T-helper 2 cell (primary cell): ENCODE measurements at regions not wholly inside any gene's neighbourhood (a gene's known extent, or its start where the extent isn't known, plus 50 kb on each side); places are given as distances from the start of the nearest gene placed in this dataset.
A peak's percentile ranks its signal among the peaks of the same experiment; 100 is the strongest.

Experiments
- DNase-seq, 5 experiments: peaks; one replicate each; pipeline versions ENCODE4 v3.0.0 to v3.0.0-alpha.2; 2012 to 2022

DNA sequence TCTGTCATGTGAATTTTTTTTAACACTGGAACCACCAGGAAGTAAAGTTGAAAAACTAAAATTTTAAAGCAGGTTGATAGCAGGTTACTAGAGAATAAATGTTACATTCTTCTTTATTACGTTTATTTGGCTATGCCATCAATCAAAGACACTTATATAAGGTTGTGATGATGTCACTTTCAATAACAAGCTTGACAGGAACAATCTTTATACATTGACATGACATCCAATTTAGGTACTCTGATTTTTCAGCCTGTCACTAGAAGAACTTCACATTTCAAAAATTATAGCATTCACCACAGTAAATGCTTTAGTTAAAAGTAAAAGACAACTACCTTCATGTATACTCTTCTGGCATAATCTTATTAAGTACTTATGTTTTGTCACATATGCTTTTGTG lies 696.8 kb upstream of the NCAM2 start:
- no peak for DNase-seq

DNA sequence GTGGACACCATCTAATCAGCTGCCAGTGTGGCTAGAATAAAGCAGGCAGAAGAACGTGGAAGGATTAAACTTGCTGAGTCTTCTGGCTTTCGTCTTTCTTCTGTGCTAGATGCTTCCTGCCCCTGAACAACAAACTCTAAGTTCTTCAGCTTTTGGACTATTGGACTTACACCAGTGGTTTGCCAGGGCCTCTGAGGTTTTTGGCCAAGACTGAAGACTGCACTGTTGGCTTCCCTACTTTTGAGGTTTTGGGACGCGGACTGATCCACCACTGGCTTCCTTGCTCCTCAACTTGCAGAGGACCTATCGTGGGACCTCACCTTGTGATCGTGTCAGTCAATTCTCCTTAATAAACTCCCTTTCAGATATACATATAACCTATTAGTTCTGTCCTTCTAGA lies 696.1 kb upstream of the NCAM2 start:
- DNase-seq = no peak

- DNase-seq = no peak
Observed at GRCh38 chr21:20306836-20307235, 691.4 kb upstream of the NCAM2 start.

DNA sequence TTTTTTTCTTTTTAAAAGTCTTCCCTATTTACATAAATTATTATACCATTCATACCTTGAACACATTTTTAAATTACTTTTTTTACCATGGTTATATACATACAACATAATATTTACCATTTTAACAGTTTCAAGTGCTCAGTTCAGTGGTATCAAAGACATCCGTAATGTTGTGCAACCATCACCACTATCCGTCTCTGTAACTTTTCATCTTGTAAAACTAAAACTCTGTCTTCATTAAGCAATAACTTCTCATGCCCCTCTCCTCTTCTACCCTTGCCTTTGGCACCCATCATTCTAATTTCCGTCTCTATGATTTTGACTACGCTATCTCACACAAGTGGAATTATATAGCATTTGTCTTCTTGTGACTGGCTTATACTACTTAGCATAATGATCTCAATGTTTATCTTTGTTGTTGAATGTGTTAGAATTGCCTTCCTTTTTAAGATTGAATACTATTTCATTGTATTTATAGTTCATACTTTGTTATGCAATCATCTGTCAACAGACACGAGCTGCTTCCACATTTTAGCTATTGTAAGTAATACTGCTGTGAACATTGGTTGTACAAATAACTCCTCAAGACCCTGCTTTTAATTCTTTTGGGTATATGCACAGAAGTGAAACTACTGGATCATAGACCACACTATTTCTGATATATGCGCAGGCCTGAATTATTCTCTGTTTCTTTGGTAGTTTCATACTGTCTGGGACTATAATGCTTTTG lies 689.5 kb upstream of the NCAM2 start:
- no peak for DNase-seq

- DNase-seq = no peak
Observed at GRCh38 chr21:20311234-20311787, 686.9 kb upstream of the NCAM2 start.

DNA sequence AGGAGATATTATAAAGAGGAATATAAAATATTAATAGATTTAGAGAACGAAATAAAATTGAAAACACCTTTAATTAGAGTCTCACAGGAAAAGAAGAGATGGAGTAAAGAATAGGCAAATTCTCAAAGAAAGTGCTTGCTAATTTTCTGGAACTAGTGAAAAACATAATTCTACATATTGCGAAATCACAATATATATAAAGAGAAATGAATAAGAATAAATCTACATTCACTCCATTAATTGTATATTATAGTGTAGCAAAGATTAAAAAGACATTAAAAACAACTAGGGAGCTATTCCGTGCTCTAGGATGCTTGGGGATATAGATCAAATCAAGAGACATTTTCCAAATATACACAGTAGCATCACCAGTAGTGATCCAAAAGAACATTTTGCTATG lies 685.2 kb upstream of the NCAM2 start:
- no peak for DNase-seq

- no peak for DNase-seq
Observed at GRCh38 chr21:20315042-20315441, 683.2 kb upstream of the NCAM2 start.

GRCh38 chr21:20329636-20330035 lies 668.6 kb upstream of the NCAM2 start:
- DNase-seq = no peak

DNA sequence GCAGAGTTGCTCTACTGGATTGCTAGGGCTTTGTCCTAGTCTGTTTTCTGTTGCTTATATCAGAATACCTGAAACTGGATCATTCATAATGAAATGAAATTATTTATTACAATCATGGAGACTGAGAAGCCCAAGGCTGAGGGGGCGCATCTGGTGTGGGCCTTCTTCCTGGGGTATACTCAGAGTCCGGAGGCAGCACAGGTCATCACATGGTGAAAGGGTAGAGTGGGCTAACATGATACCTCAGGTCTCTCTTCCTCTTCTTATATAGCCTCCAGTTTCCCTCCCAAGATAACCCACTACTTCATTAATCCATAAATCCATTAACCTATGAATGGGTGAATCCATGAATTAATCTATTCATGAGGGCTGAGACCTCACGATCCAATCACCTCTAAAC lies 667.6 kb upstream of the NCAM2 start:
- DNase-seq = no peak

- DNase-seq = no peak
Observed at GRCh38 chr21:20334585-20334984, 663.6 kb upstream of the NCAM2 start.

DNA sequence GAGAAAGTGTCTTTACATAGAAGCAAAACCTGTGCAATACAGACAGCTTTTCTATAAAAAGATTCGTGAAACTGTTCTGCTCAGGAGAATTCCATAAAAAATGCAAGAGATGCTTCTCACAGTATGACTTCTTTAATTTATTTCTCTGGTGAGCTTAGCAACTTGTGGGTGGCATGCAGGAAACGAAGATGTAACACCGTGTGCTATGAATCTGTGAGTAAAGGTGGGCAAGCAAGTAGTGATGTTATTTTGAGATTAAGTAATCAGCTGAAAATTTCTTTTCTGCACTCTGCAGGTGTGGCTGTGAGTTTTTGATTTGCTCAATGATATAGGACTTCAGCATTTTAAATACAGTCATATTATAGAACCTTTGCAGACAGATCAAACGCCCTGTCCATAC lies 656.8 kb upstream of the NCAM2 start:
- DNase-seq = no peak

DNA sequence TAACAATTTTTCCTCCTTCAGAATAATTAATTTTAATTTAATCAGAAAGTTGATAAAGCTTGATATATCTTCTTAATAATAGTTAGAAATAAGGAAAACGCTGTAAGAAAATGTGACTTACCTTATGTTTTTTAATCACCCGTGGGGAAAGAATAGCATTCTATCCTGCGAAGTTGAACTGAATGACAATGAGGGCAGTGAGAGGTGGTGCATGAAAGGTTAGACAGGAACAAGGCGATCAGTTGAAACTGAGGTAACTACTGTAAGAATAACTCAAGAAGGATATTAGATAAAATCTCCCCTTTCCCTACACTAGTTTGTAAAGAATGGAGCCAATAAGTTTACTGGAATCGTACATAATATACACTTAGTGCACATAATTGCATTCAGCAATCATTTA lies 655.0 kb upstream of the NCAM2 start:
- no peak for DNase-seq

GRCh38 chr21:20351138-20351537 lies 647.1 kb upstream of the NCAM2 start:
- no peak for DNase-seq

GRCh38 chr21:20353351-20353750 lies 644.9 kb upstream of the NCAM2 start:
- DNase-seq = no peak

GRCh38 chr21:20373031-20373430 lies 625.2 kb upstream of the NCAM2 start:
- DNase-seq = no peak

GRCh38 chr21:20377250-20377649 lies 621.0 kb upstream of the NCAM2 start:
- no peak for DNase-seq

DNA sequence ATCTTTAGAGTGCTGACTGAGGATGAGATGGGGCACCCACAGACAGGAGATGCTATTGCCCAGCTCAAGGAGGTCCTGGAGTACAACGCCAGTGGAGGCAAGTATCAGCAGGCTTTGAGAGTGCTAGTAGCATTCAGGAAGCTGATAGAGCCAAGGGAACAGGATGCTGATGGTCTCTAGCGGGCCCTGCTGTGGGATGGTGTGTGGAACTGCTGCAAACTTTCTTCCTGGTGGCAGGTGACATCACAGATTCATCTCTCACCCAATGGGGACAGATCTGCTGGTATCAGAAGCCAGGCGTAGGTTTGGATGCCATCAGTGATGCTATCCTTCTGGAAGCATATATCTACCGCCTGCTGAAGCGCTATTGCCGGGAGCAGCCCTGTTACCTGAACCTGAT lies 609.8 kb upstream of the NCAM2 start:
- no peak for DNase-seq

DNA sequence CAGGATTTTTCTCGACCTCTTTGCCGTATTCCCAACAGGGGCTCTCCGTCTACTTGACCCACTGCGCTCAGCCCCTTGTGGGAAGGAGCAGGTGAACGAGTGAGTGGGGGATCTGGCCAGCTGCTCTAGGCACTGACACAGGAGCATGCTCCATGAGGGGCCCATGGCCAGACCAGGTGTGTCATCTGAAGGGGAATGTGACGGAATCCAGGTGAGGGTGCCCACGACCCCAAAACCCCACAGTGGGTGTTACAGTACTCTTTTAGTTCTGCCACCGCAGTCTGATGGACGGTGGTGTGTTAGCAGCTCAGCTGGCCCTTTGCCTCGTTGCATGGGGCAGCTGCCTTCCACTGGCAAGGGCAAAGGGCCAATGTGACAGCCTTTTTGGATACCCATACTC lies 601.4 kb upstream of the NCAM2 start:
- DNase-seq = peak in 1 of 5 experiments; percentile 3

DNA sequence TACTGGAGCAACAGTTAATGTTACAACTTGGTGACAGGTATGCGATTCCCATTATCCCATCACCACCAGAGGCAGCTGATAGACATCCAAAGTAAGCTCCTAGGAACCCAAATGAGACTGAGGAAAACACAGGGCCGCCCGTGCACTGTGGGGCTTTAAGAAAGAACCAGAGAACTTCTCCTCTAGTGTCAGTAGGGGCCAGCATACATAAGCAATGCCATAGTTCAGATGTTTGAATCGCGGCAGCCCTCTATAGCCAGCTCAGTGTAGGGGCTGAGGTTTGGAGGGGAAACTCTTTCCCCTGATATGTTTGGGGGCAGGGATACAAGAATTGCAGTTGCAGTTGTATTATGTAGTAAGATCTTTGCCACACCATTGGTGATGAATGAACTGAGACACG lies 593.3 kb upstream of the NCAM2 start:
- DNase-seq = no peak

DNA sequence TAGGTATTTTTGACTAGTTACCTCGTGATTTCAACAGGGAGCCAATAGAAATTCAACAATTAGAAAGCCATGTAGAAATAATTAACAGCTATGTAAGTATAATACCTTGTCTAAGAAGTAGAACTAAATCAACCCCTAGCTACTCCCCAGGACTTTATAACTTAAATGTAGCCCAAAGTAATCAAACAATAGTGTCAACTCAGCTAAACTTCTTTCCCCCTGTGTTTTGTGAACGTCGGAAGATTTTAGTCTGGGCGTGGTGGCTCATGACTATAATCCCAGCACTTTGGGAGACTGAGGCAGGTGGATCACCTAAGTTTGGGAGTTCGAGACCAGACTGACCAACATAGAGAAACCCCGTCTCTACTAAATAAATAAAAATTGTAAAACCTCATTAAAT lies 579.9 kb upstream of the NCAM2 start:
- DNase-seq = no peak

GRCh38 chr21:20419772-20420171 lies 578.4 kb upstream of the NCAM2 start:
- DNase-seq = no peak

DNA sequence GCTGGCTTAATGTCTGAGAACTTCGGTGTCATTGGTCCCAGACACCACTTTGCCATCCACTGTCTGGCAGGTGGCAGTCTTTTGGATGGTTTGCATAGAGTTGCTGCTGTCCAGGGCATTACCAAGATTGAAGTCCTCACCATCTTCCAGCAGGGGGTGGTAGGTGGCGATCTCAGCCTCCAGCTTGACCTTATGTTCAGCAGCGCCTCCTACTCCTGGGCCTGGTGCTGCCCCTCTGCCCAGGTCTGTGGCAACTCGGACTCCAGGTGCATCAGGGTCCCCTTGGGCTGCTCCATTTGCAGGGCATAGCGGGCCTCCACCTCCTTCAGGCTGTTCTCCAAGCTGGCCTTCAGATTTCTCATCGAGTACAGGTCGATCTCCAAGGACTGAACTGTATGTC lies 573.3 kb upstream of the NCAM2 start:
- DNase-seq = no peak

- DNase-seq = no peak
Observed at GRCh38 chr21:20425856-20426255, 572.4 kb upstream of the NCAM2 start.

DNA sequence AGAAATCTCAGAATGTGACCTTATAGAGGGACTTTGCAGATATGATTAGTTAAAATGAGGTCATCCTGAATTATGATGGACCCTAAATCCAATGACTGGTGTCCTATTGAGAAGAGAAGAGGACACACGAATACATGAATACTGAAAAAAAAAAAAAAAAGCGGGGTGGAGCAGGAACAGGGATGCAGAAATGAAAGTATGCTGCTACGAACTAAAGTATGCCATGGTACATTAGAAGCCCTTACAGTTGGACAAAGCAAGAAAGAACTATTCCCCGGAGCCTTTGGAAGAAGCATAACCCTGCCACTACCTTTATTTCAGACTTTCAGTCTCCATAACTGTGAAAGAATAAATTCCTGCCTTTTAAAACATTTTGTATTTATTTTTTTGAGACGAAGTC lies 557.9 kb upstream of the NCAM2 start:
- no peak for DNase-seq

GRCh38 chr21:20443558-20444155 lies 554.6 kb upstream of the NCAM2 start:
- no peak for DNase-seq
